ENCODE measurements at regions not wholly inside any gene's neighbourhood (a gene's known extent, or its start where the extent isn't known, plus 50 kb on each side); places are given as distances from the start of the nearest gene placed in this dataset.

GRCh38 chr18:51400721-51401120 is 203.2 kb upstream of the MEX3C start:
- TF ChIP-seq BHLHE40 (IDR thresholded peaks at IDR 0.05; ENCODE audit: borderline replicate concordance) (no peak), ELF4 (IDR thresholded peaks at IDR 0.05) (no peak), TARDBP (IDR thresholded peaks at IDR 0.05) (no peak), FOXM1 (IDR thresholded peaks at IDR 0.05; ENCODE audit: borderline replicate concordance) (no peak)
